ENCODE measurements at regions not wholly inside any gene's neighbourhood (a gene's known extent, or its start where the extent isn't known, plus 50 kb on each side); places are given as distances from the start of the nearest gene placed in this dataset.

DNA sequence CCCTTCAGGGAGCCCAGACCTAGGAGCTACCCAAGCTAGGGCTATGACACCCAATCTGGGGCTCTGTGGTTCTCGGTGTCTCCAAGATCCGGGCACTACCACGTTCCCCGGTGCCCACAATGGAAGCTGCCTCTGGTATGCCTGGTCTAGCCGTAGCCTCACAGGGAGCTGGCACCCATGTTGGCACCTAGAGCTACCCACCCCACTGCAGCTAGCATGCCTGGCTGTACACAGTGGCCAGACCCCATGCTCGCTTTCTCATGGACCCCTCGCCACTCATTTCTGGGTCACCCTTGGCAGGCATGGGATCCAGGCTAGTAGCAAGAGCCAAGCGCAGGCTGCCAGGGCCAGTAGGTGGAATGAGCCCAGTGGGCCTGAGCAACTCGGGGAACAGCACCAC is 109.0 kb downstream of the CYLC2 start:
- H4K5ac ChIP-seq (ENCODE audit: insufficient read length, low read depth, low read length) = no peak overlapping the region
- H3K23ac ChIP-seq (ENCODE audit: insufficient read length) = no peak overlapping the region
- H3K4me1 ChIP-seq (replicated peaks in 1 of 4; ENCODE audit: control insufficient read depth in 3 of 4, insufficient read depth in 4 of 4, low read length in 3 of 4) = no peaks in the 10 kb centered on the region
- no peaks in the 10 kb centered on the region for H3K79me1 ChIP-seq (ENCODE audit: low read depth, low read length)
- no peak overlapping the region for H2BK5ac ChIP-seq (ENCODE audit: low read depth, low read length)
- H3K9ac ChIP-seq (replicated peaks in 1 of 4; ENCODE audit: extremely low read depth in 1 of 4, low read depth in 3 of 4, low read length in 3 of 4) = no peak overlapping the region
- DNase-seq (ENCODE audit: low read depth in 1 of 2, low spot score in 2 of 2) = no peak
- H3K79me2 ChIP-seq (ENCODE audit: control insufficient read depth in 1 of 2, insufficient read depth in 2 of 2, low read length in 2 of 2) = no peaks in the 10 kb centered on the region
- no peak for FAIRE-seq
- 94% methylated on average over 9 of the region's 9 CpGs; no CpG with 5 or more reads in 1 of the 2 experiments for WGBS, 2 experiments (ENCODE audit: extremely low coverage in 1 of 2, insufficient coverage in 1 of 2, insufficient read length in 1 of 2, insufficient replicate concordance in 2 of 2, low coverage in 1 of 2, low lambda C conversion rate in 2 of 2, missing lambda C conversion rate in 1 of 2)
- no peak overlapping the region for H2BK12ac ChIP-seq (ENCODE audit: low read depth, low read length)
- no peak overlapping the region for H2AFZ ChIP-seq (ENCODE audit: low read length)
- H2BK20ac ChIP-seq (ENCODE audit: low read length) = no peak overlapping the region
- H4K91ac ChIP-seq (replicated peaks; ENCODE audit: insufficient read length, low read length) = no peak overlapping the region
- POLR2A ChIA-PET (ENCODE audit: partially characterized antibody) = no interaction called here
- no peaks in the 10 kb centered on the region for H3K23me2 ChIP-seq (ENCODE audit: low read depth, low read length)
- no peak overlapping the region for H2BK15ac ChIP-seq (ENCODE audit: low read length)
- TF ChIP-seq JUND (IDR thresholded peaks at IDR 0.05; ENCODE audit: low read length) = no peak
- TF ChIP-seq KDM1A (IDR thresholded peaks at IDR 0.05; ENCODE audit: borderline replicate concordance, low read length) = no peak
- no peak for TF ChIP-seq FOSL1 (IDR thresholded peaks at IDR 0.05; ENCODE audit: insufficient read depth, low read depth, low read length)
- no peak for TF ChIP-seq TBP (IDR thresholded peaks at IDR 0.05; ENCODE audit: low read depth, low read length)
- no peak for TF ChIP-seq SRF (IDR thresholded peaks at IDR 0.05; ENCODE audit: low read depth, low read length)
- TF ChIP-seq, protein P1, sequence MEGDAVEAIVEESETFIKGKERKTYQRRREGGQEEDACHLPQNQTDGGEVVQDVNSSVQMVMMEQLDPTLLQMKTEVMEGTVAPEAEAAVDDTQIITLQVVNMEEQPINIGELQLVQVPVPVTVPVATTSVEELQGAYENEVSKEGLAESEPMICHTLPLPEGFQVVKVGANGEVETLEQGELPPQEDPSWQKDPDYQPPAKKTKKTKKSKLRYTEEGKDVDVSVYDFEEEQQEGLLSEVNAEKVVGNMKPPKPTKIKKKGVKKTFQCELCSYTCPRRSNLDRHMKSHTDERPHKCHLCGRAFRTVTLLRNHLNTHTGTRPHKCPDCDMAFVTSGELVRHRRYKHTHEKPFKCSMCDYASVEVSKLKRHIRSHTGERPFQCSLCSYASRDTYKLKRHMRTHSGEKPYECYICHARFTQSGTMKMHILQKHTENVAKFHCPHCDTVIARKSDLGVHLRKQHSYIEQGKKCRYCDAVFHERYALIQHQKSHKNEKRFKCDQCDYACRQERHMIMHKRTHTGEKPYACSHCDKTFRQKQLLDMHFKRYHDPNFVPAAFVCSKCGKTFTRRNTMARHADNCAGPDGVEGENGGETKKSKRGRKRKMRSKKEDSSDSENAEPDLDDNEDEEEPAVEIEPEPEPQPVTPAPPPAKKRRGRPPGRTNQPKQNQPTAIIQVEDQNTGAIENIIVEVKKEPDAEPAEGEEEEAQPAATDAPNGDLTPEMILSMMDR (IDR thresholded peaks at IDR 0.05; ENCODE audit: control extremely low read depth in 1 of 3, insufficient read depth in 1 of 3, low read depth in 1 of 3, low read length in 3 of 3) = no peak
- H4K8ac ChIP-seq (ENCODE audit: extremely low read depth, insufficient read depth, low read length) = 0 out of 2 replicates have a peak overlapping the region, but pooled peaks have one; percentile 51
- no peak overlapping the region for H3K14ac ChIP-seq (ENCODE audit: insufficient read length)
- H3K18ac ChIP-seq (ENCODE audit: extremely low read depth, low read length) = no peak overlapping the region
- H3K9me3 ChIP-seq (ENCODE audit: insufficient read depth in 2 of 2, low read depth in 1 of 2, low read length in 1 of 2) = peaks cover 2 to 3% of the 10 kb centered on the region in 2 experiments; a peak in 2 of 4 replicates
- H2BK120ac ChIP-seq (replicated peaks; ENCODE audit: low read depth, low read length) = no peak overlapping the region
- H3K56ac ChIP-seq (replicated peaks; ENCODE audit: insufficient read length, low read depth, low read length) = no peak overlapping the region
- no peak overlapping the region for H3K27ac ChIP-seq (ENCODE audit: low read depth, low read length)
- no peaks in the 10 kb centered on the region for H3K36me3 ChIP-seq (ENCODE audit: control insufficient read depth in 2 of 4, insufficient read depth in 4 of 4, low read length in 3 of 4)
- H4K20me1 ChIP-seq (replicated peaks in 1 of 2; ENCODE audit: control insufficient read depth in 1 of 2, insufficient read depth in 2 of 2, low read length in 2 of 2) = no peaks in the 10 kb centered on the region
- CTCF ChIA-PET (ENCODE audit: partially characterized antibody) = no interaction called here
- no peak overlapping the region for H3K4me3 ChIP-seq (ENCODE audit: extremely low read depth in 1 of 4, insufficient read depth in 2 of 4, low read depth in 3 of 4, low read length in 4 of 4)
- H3K27me3 ChIP-seq (replicated peaks in 1 of 4; ENCODE audit: control insufficient read depth in 3 of 4, extremely low read depth in 1 of 4, insufficient read depth in 3 of 4, low read length in 3 of 4) = no peaks in the 10 kb centered on the region
- H3K4ac ChIP-seq (replicated peaks; ENCODE audit: insufficient read length, low read depth, low read length) = no peak overlapping the region
- H3K4me2 ChIP-seq (ENCODE audit: insufficient read depth in 1 of 2, low read depth in 2 of 2, low read length in 2 of 2) = no peak overlapping the region
- no peak overlapping the region for H2AK5ac ChIP-seq (ENCODE audit: low read depth, low read length)
